ENCODE measurements at regions not wholly inside any gene's neighbourhood (a gene's known extent, or its start where the extent isn't known, plus 50 kb on each side); places are given as distances from the start of the nearest gene placed in this dataset.

GRCh38 chr11:133719532-133720235 is 125.6 kb downstream of the SPATA19 start (continued):
- TF ChIP-seq SP1 (IDR thresholded peaks at IDR 0.05): no peak
- TF ChIP-seq SP1 (CRISPR knock-in tag; IDR thresholded peaks at IDR 0.05): no peak
- TF ChIP-seq ZHX2 (IDR thresholded peaks at IDR 0.05; ENCODE audit: low read depth): no peak
- TF ChIP-seq ZHX2 (CRISPR knock-in tag; IDR thresholded peaks at IDR 0.05; ENCODE audit: borderline replicate concordance): no peak
- TF ChIP-seq GTF3A (CRISPR knock-in tag; conservative IDR thresholded peaks at IDR 0.05): no peak
- no peak for TF ChIP-seq KLF16 (CRISPR knock-in tag; IDR thresholded peaks at IDR 0.05)
- TF ChIP-seq NR2F1 (CRISPR knock-in tag; IDR thresholded peaks at IDR 0.05): no peak
- TF ChIP-seq PREB (CRISPR knock-in tag; IDR thresholded peaks at IDR 0.05): no peak
- TF ChIP-seq ATF7-NPFF (CRISPR knock-in tag; IDR thresholded peaks at IDR 0.05; ENCODE audit: low read depth): no peak
- TF ChIP-seq SMARCC2 (IDR thresholded peaks at IDR 0.05): no peak
- TF ChIP-seq HHEX (CRISPR knock-in tag; IDR thresholded peaks at IDR 0.05): no peak
